ENCODE measurements at regions not wholly inside any gene's neighbourhood (a gene's known extent, or its start where the extent isn't known, plus 50 kb on each side); places are given as distances from the start of the nearest gene placed in this dataset.

GRCh38 chr12:19778797-19779196 lies 339.5 kb downstream of the AEBP2 start:
- Histone ChIP-seq H3K36me3 (ENCODE audit: control insufficient read depth, low read length) (no peaks in the 10 kb centered on the region), H4K20me1 (ENCODE audit: control insufficient read depth, insufficient read depth, low read depth, low read length) (no peaks in the 10 kb centered on the region), H3K4me2 (ENCODE audit: low read length) (no peak overlapping the region), H3K27ac (ENCODE audit: low read depth, low read length) (no peak overlapping the region), H3K4me3 (ENCODE audit: low read length) (no peak overlapping the region), H3K4me1 (ENCODE audit: control insufficient read depth, low read length) (no peaks in the 10 kb centered on the region), H3K27me3 (ENCODE audit: control insufficient read depth, low read length) (no peaks in the 10 kb centered on the region), H3K79me2 (ENCODE audit: control insufficient read depth, low read length) (no peaks in the 10 kb centered on the region), H3F3A (ENCODE audit: control insufficient read depth, insufficient read depth) (no peaks in the 10 kb centered on the region), H3K9me3 (ENCODE audit: control insufficient read depth, insufficient read depth, low read length) (no peaks in the 10 kb centered on the region; the same call in 1 of the 2 replicates), H3K9me2 (replicated peaks; ENCODE audit: control insufficient read depth, low read length) (no peaks in the 10 kb centered on the region)
- TF ChIP-seq EZH2phosphoT487 (IDR thresholded peaks at IDR 0.05; ENCODE audit: borderline replicate concordance, low read length) (no peak), CTCF (IDR thresholded peaks at IDR 0.05; ENCODE audit: low read depth, low read length, poor library complexity, severe bottlenecking) (no peak)

- Histone ChIP-seq H3K4me1 (ENCODE audit: control insufficient read depth, low read length) (no peaks in the 10 kb centered on the region), H3K27ac (ENCODE audit: low read depth, low read length) (no peak overlapping the region), H4K20me1 (ENCODE audit: control insufficient read depth, insufficient read depth, low read depth, low read length) (no peaks in the 10 kb centered on the region), H3K9me2 (replicated peaks; ENCODE audit: control insufficient read depth, low read length) (no peaks in the 10 kb centered on the region), H3K36me3 (ENCODE audit: control insufficient read depth, low read length) (no peaks in the 10 kb centered on the region), H3K4me3 (ENCODE audit: low read length) (no peak overlapping the region), H3F3A (ENCODE audit: control insufficient read depth, insufficient read depth) (no peaks in the 10 kb centered on the region), H3K27me3 (ENCODE audit: control insufficient read depth, low read length) (no peaks in the 10 kb centered on the region), H3K4me2 (ENCODE audit: low read length) (no peak overlapping the region), H3K79me2 (ENCODE audit: control insufficient read depth, low read length) (no peaks in the 10 kb centered on the region), H3K9me3 (ENCODE audit: control insufficient read depth, insufficient read depth, low read length) (no peaks in the 10 kb centered on the region; the same call in 1 of the 2 replicates)
- TF ChIP-seq EZH2phosphoT487 (IDR thresholded peaks at IDR 0.05; ENCODE audit: borderline replicate concordance, low read length) (no peak), CTCF (IDR thresholded peaks at IDR 0.05; ENCODE audit: low read depth, low read length, poor library complexity, severe bottlenecking) (no peak)
These were observed 340.2 kb downstream of the AEBP2 start for GRCh38 chr12:19779395-19780056.

GRCh38 chr12:19780460-19780859 lies 341.2 kb downstream of the AEBP2 start:
- Histone ChIP-seq H3K4me3 (ENCODE audit: low read length) (no peak overlapping the region), H3K9me3 (ENCODE audit: control insufficient read depth, insufficient read depth, low read length) (no peaks in the 10 kb centered on the region; the same call in 1 of the 2 replicates), H3K4me2 (ENCODE audit: low read length) (no peak overlapping the region), H3K27ac (ENCODE audit: low read depth, low read length) (no peak overlapping the region), H3K9me2 (replicated peaks; ENCODE audit: control insufficient read depth, low read length) (no peaks in the 10 kb centered on the region), H3K4me1 (ENCODE audit: control insufficient read depth, low read length) (no peaks in the 10 kb centered on the region), H3F3A (ENCODE audit: control insufficient read depth, insufficient read depth) (no peaks in the 10 kb centered on the region), H3K79me2 (ENCODE audit: control insufficient read depth, low read length) (no peaks in the 10 kb centered on the region), H3K36me3 (ENCODE audit: control insufficient read depth, low read length) (no peaks in the 10 kb centered on the region), H4K20me1 (ENCODE audit: control insufficient read depth, insufficient read depth, low read depth, low read length) (no peaks in the 10 kb centered on the region), H3K27me3 (ENCODE audit: control insufficient read depth, low read length) (no peaks in the 10 kb centered on the region)
- no peak for TF ChIP-seq EZH2phosphoT487 (IDR thresholded peaks at IDR 0.05; ENCODE audit: borderline replicate concordance, low read length)
- TF ChIP-seq CTCF (IDR thresholded peaks at IDR 0.05; ENCODE audit: low read depth, low read length, poor library complexity, severe bottlenecking) = no peak
